Lower leg skin (tissue), 4 donors: ENCODE measurements at regions not wholly inside any gene's neighbourhood (a gene's known extent, or its start where the extent isn't known, plus 50 kb on each side); places are given as distances from the start of the nearest gene placed in this dataset.

Source experiments
- DNase-seq, 2 donors: peaks; one replicate each; pipeline ENCODE4 v3.0.0-alpha.2; 2019; ENCODE audit warnings: low spot score in 2 of 2
- H3K4me3 ChIP-seq: fragments of 200-600 bp; sonication (generic); 2 replicates; pipeline ENCODE4 v1.5.1; 2017; ENCODE audit warnings: mild to moderate bottlenecking, low read depth; ENCODE audit not compliant: poor library complexity, severe bottlenecking
- POLR2A ChIP-seq, 2 donors: fragments of 450-650 bp; IDR thresholded peaks; one replicate each; pipeline ENCODE4 v1.6.1; 2016 to 2017; ENCODE audit warnings: antibody characterized with exemption in 2 of 2, mild to moderate bottlenecking in 1 of 2, moderate library complexity in 1 of 2
- WGBS, 2 donors: methylation state at CpG; one replicate each; pipeline ENCODE4 v1.1.5; 2018; 5-methylcytosine and 5-hydroxymethylcytosine counted together
- intact Hi-C: fragments of 100-400 bp; cut with DNase I; formaldehyde crosslinking; loops from one replicate; pipeline ENCODE4 v1.15.0; 2023; ENCODE audit warnings: low total_unique reads
- TF ChIP-seq, protein P1 (sequence below), 3 donors: fragments of 450-650 bp; IDR thresholded peaks; one replicate each; pipeline ENCODE4 v1.5.1; 2016; ENCODE audit warnings: antibody characterized with exemption in 3 of 3, mild to moderate bottlenecking in 3 of 3, moderate library complexity in 2 of 3

DNA sequence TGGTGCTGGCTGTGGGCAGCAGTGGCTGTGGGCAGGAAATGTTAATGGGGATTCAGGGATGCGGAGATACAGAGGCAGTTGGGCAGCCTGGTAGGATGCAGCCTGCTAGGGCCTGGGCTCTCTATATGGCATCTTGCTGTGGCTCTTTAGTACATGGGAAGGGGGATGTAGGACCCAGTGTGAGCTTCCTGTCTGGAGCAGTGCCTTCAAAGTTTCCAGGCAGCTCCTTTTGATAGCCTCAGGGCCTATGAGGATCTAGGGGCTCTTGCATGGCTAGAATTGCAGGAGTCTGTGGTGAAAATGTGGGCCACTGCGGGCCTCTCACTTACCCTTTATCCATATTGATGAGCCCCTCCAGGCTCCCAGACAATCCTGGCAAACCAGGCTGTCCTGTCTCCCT, 213.2 kb upstream of the SNX19 start:
- intact Hi-C loops, result no loop called here
- no peak for TF ChIP-seq POLR2A (IDR thresholded peaks at IDR 0.05)
- TF ChIP-seq, protein P1, sequence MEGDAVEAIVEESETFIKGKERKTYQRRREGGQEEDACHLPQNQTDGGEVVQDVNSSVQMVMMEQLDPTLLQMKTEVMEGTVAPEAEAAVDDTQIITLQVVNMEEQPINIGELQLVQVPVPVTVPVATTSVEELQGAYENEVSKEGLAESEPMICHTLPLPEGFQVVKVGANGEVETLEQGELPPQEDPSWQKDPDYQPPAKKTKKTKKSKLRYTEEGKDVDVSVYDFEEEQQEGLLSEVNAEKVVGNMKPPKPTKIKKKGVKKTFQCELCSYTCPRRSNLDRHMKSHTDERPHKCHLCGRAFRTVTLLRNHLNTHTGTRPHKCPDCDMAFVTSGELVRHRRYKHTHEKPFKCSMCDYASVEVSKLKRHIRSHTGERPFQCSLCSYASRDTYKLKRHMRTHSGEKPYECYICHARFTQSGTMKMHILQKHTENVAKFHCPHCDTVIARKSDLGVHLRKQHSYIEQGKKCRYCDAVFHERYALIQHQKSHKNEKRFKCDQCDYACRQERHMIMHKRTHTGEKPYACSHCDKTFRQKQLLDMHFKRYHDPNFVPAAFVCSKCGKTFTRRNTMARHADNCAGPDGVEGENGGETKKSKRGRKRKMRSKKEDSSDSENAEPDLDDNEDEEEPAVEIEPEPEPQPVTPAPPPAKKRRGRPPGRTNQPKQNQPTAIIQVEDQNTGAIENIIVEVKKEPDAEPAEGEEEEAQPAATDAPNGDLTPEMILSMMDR (IDR thresholded peaks at IDR 0.05), result no peak
- DNase-seq, result no peak
- WGBS, 2 donors, result 79 to 87% methylated on average over 2 of the region's 2 CpGs
- no peak overlapping the region for H3K4me3 ChIP-seq

DNA sequence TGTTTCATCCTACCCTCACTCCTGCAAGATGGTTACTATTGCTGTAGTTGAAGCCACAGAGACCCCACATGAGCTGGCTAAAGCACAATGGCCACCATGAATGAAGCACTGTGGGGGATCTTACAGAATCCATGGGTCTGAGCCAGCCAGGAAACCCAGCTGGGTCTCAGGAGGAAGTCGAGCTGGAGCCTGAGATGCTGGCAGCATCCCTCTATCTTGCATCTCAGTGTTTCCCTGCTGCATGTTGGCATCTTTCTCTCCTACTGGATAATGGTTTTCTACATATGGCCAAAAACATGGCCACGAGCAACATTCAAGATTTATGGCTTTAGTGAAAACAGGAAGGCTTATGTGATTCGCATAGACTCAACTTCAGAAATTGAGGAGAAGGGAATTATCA, 219.3 kb upstream of the SNX19 start:
- 59 to 61% methylated on average over 3 of the region's 3 CpGs for WGBS, 2 donors
- intact Hi-C loops, result no loop called here
- DNase-seq, result no peak
- H3K4me3 ChIP-seq, result no peak overlapping the region
- no peak for TF ChIP-seq POLR2A (IDR thresholded peaks at IDR 0.05)
- TF ChIP-seq, protein P1 (IDR thresholded peaks at IDR 0.05), result no peak

DNA sequence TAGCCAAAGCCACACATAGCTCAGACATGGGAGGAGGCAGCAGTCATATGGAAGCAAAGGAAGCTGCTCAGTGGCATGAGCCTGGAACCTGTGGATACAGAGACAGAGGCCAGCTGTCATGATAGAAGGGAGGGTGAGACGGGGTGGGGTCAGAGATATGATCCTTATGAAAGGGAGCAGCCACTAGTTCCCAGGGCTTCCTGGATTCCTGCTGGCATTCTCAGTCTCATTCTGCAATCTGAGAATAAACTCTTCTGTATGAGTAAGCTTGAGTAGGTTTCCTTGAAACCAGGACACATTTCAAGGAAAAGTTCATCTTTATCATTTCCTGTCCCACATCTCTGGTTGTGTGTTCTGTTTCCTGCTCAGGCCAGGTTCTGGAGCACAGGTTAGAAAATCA, 220.2 kb upstream of the SNX19 start:
- WGBS, 2 donors, result no CpG with 5 or more reads among the region's 1 CpG
- intact Hi-C loops, result no loop called here
- H3K4me3 ChIP-seq, result no peak overlapping the region
- no peak for TF ChIP-seq POLR2A (IDR thresholded peaks at IDR 0.05)
- TF ChIP-seq, protein P1 (IDR thresholded peaks at IDR 0.05), result no peak
- DNase-seq, result no peak

DNA sequence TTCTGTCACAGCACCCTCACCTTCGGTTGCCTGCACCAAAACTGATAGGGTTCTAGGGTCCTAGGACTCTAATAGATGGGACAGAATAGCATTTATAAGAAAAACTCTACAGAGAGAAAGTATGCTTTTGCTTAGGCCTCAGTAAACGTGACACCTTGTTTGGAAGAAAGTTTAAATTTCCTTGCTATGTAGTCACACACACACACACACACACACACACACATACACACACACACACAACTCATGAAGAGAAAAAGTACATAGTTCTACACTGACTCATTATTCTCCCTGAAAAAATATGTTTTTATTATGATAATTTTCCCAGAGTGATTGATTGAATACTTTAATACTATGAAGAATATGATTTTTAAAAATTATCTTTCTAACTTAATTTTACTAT, 220.8 kb upstream of the SNX19 start:
- DNase-seq, result no peak
- intact Hi-C loops, result no loop called here
- H3K4me3 ChIP-seq, result no peak overlapping the region
- TF ChIP-seq POLR2A (IDR thresholded peaks at IDR 0.05), result no peak
- TF ChIP-seq, protein P1 (IDR thresholded peaks at IDR 0.05), result no peak
- WGBS, 2 donors, result 70 to 78% methylated on average over 2 of the region's 2 CpGs

DNA sequence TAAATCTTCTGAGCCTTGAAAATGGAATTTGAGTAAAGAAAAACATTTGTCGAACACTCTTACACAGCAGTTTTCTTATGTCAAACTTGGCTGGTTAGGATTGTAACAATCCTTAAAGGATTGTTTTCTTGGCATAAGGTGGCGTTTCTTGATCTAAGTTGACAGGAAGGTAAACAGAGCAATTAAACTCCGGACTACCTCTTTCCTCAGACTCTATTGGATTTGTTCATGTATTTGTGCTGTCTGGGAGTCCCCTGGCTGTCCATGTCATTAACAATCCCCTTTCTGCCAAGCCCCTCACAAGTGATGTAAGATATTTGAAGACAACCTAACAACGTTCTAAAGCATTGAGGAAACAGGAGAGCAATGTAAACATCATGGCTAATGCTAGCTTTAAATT, 222.5 kb upstream of the SNX19 start:
- intact Hi-C loops, result no loop called here

DNA sequence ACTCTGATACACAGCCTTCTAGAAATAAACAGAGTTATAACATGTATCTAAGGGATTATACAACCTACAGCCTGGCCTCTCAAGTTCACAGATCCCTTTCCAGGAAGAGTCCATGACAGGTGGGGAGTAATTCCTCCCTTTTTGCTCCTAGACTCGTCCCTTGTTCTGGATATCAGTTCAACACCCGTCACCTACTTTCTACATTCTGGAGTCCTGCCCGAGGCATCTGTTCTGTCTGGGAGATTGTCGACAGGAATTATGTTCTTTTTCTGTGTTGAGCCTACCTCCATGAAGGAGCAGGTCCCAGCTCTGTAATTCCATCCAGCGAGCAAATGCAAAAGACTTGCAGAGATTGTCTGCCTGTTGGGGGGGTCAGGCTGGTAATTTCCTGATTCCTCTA, 224.6 kb upstream of the NTM start:
- TF ChIP-seq, protein P1 (IDR thresholded peaks at IDR 0.05), result no peak
- TF ChIP-seq POLR2A (IDR thresholded peaks at IDR 0.05), result no peak
- WGBS, 2 donors, result 46 to 49% methylated on average over 5 of the region's 5 CpGs

More for the DNA sequence above, 222.5 kb upstream of the SNX19 start:
- H3K4me3 ChIP-seq, result no peak overlapping the region
- TF ChIP-seq POLR2A (IDR thresholded peaks at IDR 0.05), result no peak
- TF ChIP-seq, protein P1 (IDR thresholded peaks at IDR 0.05), result no peak
- DNase-seq, result no peak
- 50% methylated on average over 4 of the region's 4 CpGs for WGBS, 2 donors

More for the DNA sequence above, 224.6 kb upstream of the NTM start:
- DNase-seq, result no peak
- intact Hi-C loops, result no loop called here
- no peak overlapping the region for H3K4me3 ChIP-seq
